ENCODE measurements at regions not wholly inside any gene's neighbourhood (a gene's known extent, or its start where the extent isn't known, plus 50 kb on each side); places are given as distances from the start of the nearest gene placed in this dataset.

GRCh38 chr20:11976966-11977365 lies 59.3 kb downstream of the BTBD3 start:
- no peak for TF ChIP-seq CTCF (IDR thresholded peaks at IDR 0.05; ENCODE audit: low read depth, low read length)
- no peak for DNase-seq (ENCODE audit: extremely low read depth, low read depth)

- DNase-seq (ENCODE audit: extremely low read depth, low read depth) = no peak
- TF ChIP-seq CTCF (IDR thresholded peaks at IDR 0.05; ENCODE audit: low read depth, low read length) = no peak
Observed at GRCh38 chr20:11978496-11978895, 60.8 kb downstream of the BTBD3 start.

GRCh38 chr20:11979306-11979990 lies 61.8 kb downstream of the BTBD3 start:
- DNase-seq (ENCODE audit: extremely low read depth, low read depth) = no peak
- TF ChIP-seq CTCF (IDR thresholded peaks at IDR 0.05; ENCODE audit: low read depth, low read length) = no peak

- no peak for DNase-seq (ENCODE audit: extremely low read depth, low read depth)
- TF ChIP-seq CTCF (IDR thresholded peaks at IDR 0.05; ENCODE audit: low read depth, low read length) = no peak; the same call in 1 of the 2 replicates
Observed at GRCh38 chr20:11980263-11980662, 62.6 kb downstream of the BTBD3 start.

- DNase-seq (ENCODE audit: extremely low read depth, low read depth) = no peak
- TF ChIP-seq CTCF (IDR thresholded peaks at IDR 0.05; ENCODE audit: low read depth, low read length) = no peak
Observed at GRCh38 chr20:11981366-11981947, 63.8 kb downstream of the BTBD3 start.

- no peak for TF ChIP-seq CTCF (IDR thresholded peaks at IDR 0.05; ENCODE audit: low read depth, low read length)
- no peak for DNase-seq (ENCODE audit: extremely low read depth, low read depth)
Observed at GRCh38 chr20:11982289-11982954, 64.7 kb downstream of the BTBD3 start.

- no peak for DNase-seq (ENCODE audit: extremely low read depth, low read depth)
Observed at GRCh38 chr20:11982955-11983470, 65.3 kb downstream of the BTBD3 start.

More at GRCh38 chr20:11982955-11983470, 65.3 kb downstream of the BTBD3 start:
- TF ChIP-seq CTCF (IDR thresholded peaks at IDR 0.05; ENCODE audit: low read depth, low read length) = no peak

All from AG09319 (cell line).